WTC11 (cell line): ENCODE measurements at regions not wholly inside any gene's neighbourhood (a gene's known extent, or its start where the extent isn't known, plus 50 kb on each side); places are given as distances from the start of the nearest gene placed in this dataset.

Source experiments
- ATAC-seq: fragments of 200-7000 bp; cut with Tn5 transposase; 2 replicates; pipeline ENCODE4 v1.10.0; 2021; ENCODE audit warnings: mild to moderate bottlenecking, moderate library complexity
- CTCF ChIA-PET: fragments of 300-600 bp; sonication (Branson Sonifier 250); formaldehyde crosslinking; loops from one replicate; lab custom pipeline; 2021; ENCODE audit warnings: antibody characterized with exemption; lab: Charles Lee
- POLR2A ChIA-PET: fragments of 350-600 bp; sonication (Branson Sonifier 250); formaldehyde crosslinking; loops from one replicate; lab custom pipeline; 2021; ENCODE audit warnings: antibody characterized with exemption; lab: Charles Lee
- DNase-seq: peaks from one replicate; pipeline ENCODE4 v3.0.0; 2021; ENCODE audit warnings: low spot score
- H3K27ac Mint-ChIP-seq: 2 replicates; pipeline ENCODE4 v1.8.0; 2021; ENCODE audit warnings: mixed read lengths
- H3K27me3 Mint-ChIP-seq: 2 replicates; pipeline ENCODE4 v1.8.0; 2021; ENCODE audit warnings: low read depth, mild to moderate bottlenecking, moderate library complexity, mixed read lengths
- H3K36me3 Mint-ChIP-seq: 2 replicates; pipeline ENCODE4 v1.8.0; 2021; ENCODE audit warnings: mixed read lengths
- H3K4me1 Mint-ChIP-seq: 2 replicates; pipeline ENCODE4 v1.8.0; 2022; ENCODE audit warnings: mixed read lengths
- H3K4me3 Mint-ChIP-seq: 2 replicates; pipeline ENCODE4 v1.8.0; 2021; ENCODE audit warnings: mild to moderate bottlenecking, moderate library complexity, mixed read lengths
- H3K9me3 Mint-ChIP-seq: 2 replicates; pipeline ENCODE4 v1.8.0; 2021; ENCODE audit warnings: mixed read lengths
- CREM ChIP-seq: sonication (generic); formaldehyde crosslinking; IDR thresholded peaks from 2 replicates; pipeline ENCODE4 v1.8.1; 2022; ENCODE audit warnings: mild to moderate bottlenecking, missing genetic modification reagents, moderate library complexity
- ELF4 ChIP-seq: sonication (generic); formaldehyde crosslinking; IDR thresholded peaks from 2 replicates; pipeline ENCODE4 v1.8.1; 2022; ENCODE audit warnings: low read depth, mild to moderate bottlenecking, moderate library complexity, missing genetic modification reagents
- ETV6 ChIP-seq: sonication (generic); formaldehyde crosslinking; IDR thresholded peaks from 2 replicates; pipeline ENCODE4 v1.8.1; 2022; ENCODE audit warnings: mild to moderate bottlenecking, missing genetic modification reagents
- FOXK1 ChIP-seq: sonication (generic); formaldehyde crosslinking; IDR thresholded peaks from 2 replicates; pipeline ENCODE4 v1.8.0; 2022; ENCODE audit warnings: mild to moderate bottlenecking, moderate library complexity, missing genetic modification reagents
- GTF2I ChIP-seq: fragments of 250-450 bp; sonication (Bioruptor Pico); conservative IDR thresholded peaks from 2 replicates; pipeline ENCODE4 v1.4.0; 2021; ENCODE audit warnings: mild to moderate bottlenecking
- JAZF1 ChIP-seq: fragments of 250-450 bp; sonication (Bioruptor Pico); IDR thresholded peaks from 2 replicates; pipeline ENCODE4 v1.9.0; 2021; ENCODE audit warnings: moderate library complexity, mild to moderate bottlenecking, inconsistent platforms
- JUN ChIP-seq: sonication (generic); formaldehyde crosslinking; IDR thresholded peaks from 2 replicates; pipeline ENCODE4 v1.8.0; 2023; ENCODE audit warnings: mild to moderate bottlenecking, missing genetic modification reagents
- KAT7 ChIP-seq: sonication (generic); formaldehyde crosslinking; IDR thresholded peaks from 2 replicates; pipeline ENCODE4 v1.8.1; 2023; ENCODE audit warnings: missing genetic modification reagents, mild to moderate bottlenecking, borderline replicate concordance
- NFE2L1 ChIP-seq: sonication (generic); formaldehyde crosslinking; IDR thresholded peaks from 2 replicates; pipeline ENCODE4 v1.8.1; 2023; ENCODE audit warnings: missing genetic modification reagents
- TCF7 ChIP-seq: sonication (generic); formaldehyde crosslinking; IDR thresholded peaks from 2 replicates; pipeline ENCODE4 v1.8.0; 2022; ENCODE audit warnings: mild to moderate bottlenecking, low read depth, missing genetic modification reagents, moderate library complexity
- ZNF121 ChIP-seq: sonication (generic); formaldehyde crosslinking; IDR thresholded peaks from 2 replicates; pipeline ENCODE4 v1.8.0; 2023; ENCODE audit warnings: missing genetic modification reagents
- ZNF138 ChIP-seq: sonication (generic); formaldehyde crosslinking; conservative IDR thresholded peaks from 2 replicates; pipeline ENCODE4 v1.8.1; 2022; ENCODE audit warnings: mild to moderate bottlenecking, moderate library complexity, missing genetic modification reagents
- ZNF423 ChIP-seq: fragments of 250-450 bp; sonication (Bioruptor Pico); IDR thresholded peaks from 2 replicates; pipeline ENCODE4 v2.1.2; 2022; ENCODE audit warnings: mild to moderate bottlenecking, moderate library complexity
- ZSCAN18 ChIP-seq: fragments of 250-450 bp; sonication (Bioruptor Pico); IDR thresholded peaks from 2 replicates; pipeline ENCODE4 v2.1.2; 2022; ENCODE audit warnings: mild to moderate bottlenecking, moderate library complexity
- TF ChIP-seq, protein P1 (sequence below): sonication (generic); formaldehyde crosslinking; IDR thresholded peaks from 2 replicates; pipeline ENCODE4 v1.8.0; 2023; ENCODE audit warnings: mild to moderate bottlenecking, missing genetic modification reagents
- TF ChIP-seq, protein P2 (sequence below): fragments of 250-450 bp; sonication (Bioruptor Pico); IDR thresholded peaks from 2 replicates; pipeline ENCODE4 v1.9.0; 2021; ENCODE audit warnings: mild to moderate bottlenecking
- TF ChIP-seq, protein P3 (sequence below): sonication (generic); formaldehyde crosslinking; IDR thresholded peaks from 2 replicates; pipeline ENCODE4 v1.8.0; 2023; ENCODE audit warnings: missing genetic modification reagents, mild to moderate bottlenecking, borderline replicate concordance

DNA sequence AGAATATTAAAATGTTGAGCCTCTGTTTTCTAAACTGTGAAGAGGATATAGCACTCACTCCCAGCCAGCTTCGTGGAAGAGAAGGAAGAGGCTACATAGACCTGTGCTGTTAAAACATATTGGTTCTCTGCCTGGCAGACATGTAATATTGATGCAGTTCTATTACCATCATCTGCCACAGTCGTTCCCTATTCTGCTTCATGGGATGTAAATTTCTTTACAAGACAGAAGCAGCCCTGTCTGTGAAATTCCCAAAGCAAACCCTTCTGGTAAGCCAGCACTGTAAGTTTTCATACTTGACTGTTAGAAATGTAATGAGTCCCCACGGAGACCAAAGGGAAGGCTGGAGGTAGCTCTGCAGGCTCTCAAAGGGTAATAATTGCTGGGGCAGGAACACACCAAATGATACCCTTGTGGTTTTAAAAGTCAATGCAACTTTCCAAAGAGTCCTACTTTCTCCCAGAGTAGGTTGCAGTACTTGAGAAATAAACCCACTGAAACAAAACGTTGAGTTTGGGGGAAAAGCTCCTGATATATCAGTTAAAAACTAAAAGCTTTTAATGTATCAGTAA is 129.9 kb upstream of the HES1 start (continued):
- no peak for TF ChIP-seq ZSCAN18 (CRISPR knock-in tag)
- TF ChIP-seq KAT7 (CRISPR knock-in tag): no peak
- no peak for TF ChIP-seq ZNF423 (CRISPR knock-in tag)

- H3K4me1 Mint-ChIP-seq: peaks cover 46% of the 10 kb centered on the region
Measured at GRCh38 chr3:194007592-194008337, 128.2 kb upstream of the HES1 start.

More at GRCh38 chr3:194007592-194008337, 128.2 kb upstream of the HES1 start:
- ChIA-PET POLR2A (no interaction called here), CTCF (no interaction called here)
- Mint-ChIP-seq H3K9me3 (no peaks in the 10 kb centered on the region), H3K4me3 (no peak overlapping the region), H3K27ac (no peak overlapping the region), H3K27me3 (peaks cover 68% of the 10 kb centered on the region), H3K36me3 (no peaks in the 10 kb centered on the region)
- no peak for DNase-seq
- no peak for TF ChIP-seq ZSCAN18 (CRISPR knock-in tag)
- TF ChIP-seq ZNF121 (CRISPR knock-in tag): no peak
- TF ChIP-seq GTF2I (CRISPR knock-in tag): no peak
- no peak for TF ChIP-seq ELF4
- no peak for TF ChIP-seq FOXK1 (CRISPR knock-in tag)
- no peak for TF ChIP-seq TCF7 (CRISPR knock-in tag)
- TF ChIP-seq NFE2L1 (CRISPR knock-in tag): no peak
- no peak for TF ChIP-seq CREM (CRISPR knock-in tag)
- TF ChIP-seq, protein P1, sequence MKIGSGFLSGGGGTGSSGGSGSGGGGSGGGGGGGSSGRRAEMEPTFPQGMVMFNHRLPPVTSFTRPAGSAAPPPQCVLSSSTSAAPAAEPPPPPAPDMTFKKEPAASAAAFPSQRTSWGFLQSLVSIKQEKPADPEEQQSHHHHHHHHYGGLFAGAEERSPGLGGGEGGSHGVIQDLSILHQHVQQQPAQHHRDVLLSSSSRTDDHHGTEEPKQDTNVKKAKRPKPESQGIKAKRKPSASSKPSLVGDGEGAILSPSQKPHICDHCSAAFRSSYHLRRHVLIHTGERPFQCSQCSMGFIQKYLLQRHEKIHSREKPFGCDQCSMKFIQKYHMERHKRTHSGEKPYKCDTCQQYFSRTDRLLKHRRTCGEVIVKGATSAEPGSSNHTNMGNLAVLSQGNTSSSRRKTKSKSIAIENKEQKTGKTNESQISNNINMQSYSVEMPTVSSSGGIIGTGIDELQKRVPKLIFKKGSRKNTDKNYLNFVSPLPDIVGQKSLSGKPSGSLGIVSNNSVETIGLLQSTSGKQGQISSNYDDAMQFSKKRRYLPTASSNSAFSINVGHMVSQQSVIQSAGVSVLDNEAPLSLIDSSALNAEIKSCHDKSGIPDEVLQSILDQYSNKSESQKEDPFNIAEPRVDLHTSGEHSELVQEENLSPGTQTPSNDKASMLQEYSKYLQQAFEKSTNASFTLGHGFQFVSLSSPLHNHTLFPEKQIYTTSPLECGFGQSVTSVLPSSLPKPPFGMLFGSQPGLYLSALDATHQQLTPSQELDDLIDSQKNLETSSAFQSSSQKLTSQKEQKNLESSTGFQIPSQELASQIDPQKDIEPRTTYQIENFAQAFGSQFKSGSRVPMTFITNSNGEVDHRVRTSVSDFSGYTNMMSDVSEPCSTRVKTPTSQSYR (CRISPR knock-in tag): no peak
- TF ChIP-seq JUN (CRISPR knock-in tag): no peak
- TF ChIP-seq, protein P2, sequence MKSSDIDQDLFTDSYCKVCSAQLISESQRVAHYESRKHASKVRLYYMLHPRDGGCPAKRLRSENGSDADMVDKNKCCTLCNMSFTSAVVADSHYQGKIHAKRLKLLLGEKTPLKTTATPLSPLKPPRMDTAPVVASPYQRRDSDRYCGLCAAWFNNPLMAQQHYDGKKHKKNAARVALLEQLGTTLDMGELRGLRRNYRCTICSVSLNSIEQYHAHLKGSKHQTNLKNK (CRISPR knock-in tag): no peak
- no peak for TF ChIP-seq ZNF138 (CRISPR knock-in tag)
- no peak for TF ChIP-seq ETV6 (CRISPR knock-in tag)
- TF ChIP-seq JAZF1 (CRISPR knock-in tag): no peak
- TF ChIP-seq, protein P3, sequence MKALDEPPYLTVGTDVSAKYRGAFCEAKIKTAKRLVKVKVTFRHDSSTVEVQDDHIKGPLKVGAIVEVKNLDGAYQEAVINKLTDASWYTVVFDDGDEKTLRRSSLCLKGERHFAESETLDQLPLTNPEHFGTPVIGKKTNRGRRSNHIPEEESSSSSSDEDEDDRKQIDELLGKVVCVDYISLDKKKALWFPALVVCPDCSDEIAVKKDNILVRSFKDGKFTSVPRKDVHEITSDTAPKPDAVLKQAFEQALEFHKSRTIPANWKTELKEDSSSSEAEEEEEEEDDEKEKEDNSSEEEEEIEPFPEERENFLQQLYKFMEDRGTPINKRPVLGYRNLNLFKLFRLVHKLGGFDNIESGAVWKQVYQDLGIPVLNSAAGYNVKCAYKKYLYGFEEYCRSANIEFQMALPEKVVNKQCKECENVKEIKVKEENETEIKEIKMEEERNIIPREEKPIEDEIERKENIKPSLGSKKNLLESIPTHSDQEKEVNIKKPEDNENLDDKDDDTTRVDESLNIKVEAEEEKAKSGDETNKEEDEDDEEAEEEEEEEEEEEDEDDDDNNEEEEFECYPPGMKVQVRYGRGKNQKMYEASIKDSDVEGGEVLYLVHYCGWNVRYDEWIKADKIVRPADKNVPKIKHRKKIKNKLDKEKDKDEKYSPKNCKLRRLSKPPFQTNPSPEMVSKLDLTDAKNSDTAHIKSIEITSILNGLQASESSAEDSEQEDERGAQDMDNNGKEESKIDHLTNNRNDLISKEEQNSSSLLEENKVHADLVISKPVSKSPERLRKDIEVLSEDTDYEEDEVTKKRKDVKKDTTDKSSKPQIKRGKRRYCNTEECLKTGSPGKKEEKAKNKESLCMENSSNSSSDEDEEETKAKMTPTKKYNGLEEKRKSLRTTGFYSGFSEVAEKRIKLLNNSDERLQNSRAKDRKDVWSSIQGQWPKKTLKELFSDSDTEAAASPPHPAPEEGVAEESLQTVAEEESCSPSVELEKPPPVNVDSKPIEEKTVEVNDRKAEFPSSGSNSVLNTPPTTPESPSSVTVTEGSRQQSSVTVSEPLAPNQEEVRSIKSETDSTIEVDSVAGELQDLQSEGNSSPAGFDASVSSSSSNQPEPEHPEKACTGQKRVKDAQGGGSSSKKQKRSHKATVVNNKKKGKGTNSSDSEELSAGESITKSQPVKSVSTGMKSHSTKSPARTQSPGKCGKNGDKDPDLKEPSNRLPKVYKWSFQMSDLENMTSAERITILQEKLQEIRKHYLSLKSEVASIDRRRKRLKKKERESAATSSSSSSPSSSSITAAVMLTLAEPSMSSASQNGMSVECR (CRISPR knock-in tag): no peak
- no peak for ATAC-seq
